GM19438 (cell line): ENCODE measurements at regions not wholly inside any gene's neighbourhood (a gene's known extent, or its start where the extent isn't known, plus 50 kb on each side); places are given as distances from the start of the nearest gene placed in this dataset.

ENCODE experiments used
- ATAC-seq: cut with Tn5 transposase; IDR thresholded peaks from one replicate; pipeline ENCODE4 v1.9.1; 2021; ENCODE audit warnings: low read depth; ENCODE audit not compliant: unreplicated experiment

DNA sequence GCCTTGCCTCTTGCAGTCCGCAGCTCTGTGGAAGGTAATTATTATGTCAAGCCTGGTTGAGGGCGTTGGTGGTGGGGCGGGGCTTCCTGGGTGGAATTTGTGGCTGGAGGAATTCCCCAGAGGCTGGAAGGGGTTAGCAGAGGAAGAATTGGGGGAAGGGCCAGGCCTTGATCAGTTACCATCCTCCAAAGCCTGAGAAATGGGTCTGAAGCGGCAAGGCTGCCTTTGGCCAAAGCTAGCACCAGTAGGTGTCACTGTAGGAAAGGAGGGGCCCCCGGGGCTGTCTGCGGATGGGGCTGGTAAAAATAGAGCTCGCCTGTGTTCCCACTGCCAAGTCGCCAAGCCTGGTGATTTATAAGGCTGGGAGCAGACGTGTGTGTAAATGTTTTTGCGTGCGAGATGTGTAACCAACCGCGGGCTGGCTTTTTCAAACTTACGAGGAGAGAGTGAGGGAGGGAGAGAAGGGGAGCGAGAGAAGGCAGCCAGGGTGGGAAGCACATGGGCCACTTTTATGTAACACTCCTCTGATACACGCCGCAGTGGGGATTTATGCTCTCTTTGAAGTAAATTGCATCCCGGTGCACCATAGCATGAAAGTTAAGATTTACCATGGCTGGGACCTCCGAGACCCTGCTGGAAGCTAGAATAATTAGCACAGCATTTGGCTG lies 367.0 kb downstream of the BCOR start:
- ATAC-seq: no peak

DNA sequence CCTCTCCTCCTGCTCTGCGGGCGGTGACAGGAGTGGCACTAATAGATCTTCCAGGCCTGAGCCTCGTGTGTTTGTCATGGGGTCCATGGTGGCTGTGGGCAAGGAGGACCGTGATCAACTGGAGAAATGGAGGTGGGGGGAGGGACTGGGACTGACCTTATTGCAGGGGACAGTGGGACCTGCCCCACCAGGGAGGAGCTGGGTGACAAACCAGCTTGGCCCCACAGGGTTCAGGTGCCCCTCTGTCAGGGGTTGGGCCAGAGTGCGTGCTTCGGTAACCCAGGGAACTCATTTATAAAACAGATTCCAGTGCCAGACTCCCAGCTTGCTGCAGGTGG lies 366.5 kb downstream of the BCOR start:
- no peak for ATAC-seq

DNA sequence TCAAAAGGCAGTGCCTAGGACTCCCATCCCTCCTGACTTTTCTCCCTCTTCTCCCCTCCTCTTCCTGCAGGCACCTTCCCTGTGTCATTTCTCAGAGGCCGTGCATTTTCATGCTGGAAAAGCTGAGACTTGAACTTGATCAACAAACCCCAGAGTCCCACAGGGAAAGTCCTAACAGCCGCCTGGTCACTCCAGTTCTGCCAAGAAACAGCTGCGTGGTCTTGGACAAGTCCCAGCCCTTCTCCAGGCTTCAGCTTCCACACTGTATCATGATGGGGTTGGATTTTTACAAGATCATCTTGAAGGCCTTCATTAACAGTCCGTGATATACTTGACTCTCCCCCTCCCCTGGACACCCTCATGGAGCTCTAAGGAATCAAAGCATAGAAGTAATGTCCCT lies 366.0 kb downstream of the BCOR start:
- no peak for ATAC-seq

DNA sequence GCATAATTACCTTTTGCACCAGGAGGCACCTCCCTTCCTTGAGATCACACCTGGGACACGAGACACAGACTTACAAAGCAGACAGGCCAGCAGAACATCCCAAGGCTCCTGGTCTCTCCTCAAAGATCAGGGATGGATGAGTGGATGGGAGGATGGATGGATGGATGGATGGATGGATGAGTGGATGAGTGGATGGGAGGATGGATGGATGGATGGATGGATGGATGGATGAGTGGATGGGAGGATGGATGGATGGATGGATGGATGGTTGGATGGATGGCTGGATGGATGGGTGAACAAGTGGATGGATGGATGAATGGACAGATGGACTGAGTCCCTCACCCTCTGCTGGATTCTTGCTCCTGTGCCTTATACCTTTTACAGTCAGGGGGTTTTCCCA lies 364.0 kb downstream of the BCOR start:
- ATAC-seq: no peak

DNA sequence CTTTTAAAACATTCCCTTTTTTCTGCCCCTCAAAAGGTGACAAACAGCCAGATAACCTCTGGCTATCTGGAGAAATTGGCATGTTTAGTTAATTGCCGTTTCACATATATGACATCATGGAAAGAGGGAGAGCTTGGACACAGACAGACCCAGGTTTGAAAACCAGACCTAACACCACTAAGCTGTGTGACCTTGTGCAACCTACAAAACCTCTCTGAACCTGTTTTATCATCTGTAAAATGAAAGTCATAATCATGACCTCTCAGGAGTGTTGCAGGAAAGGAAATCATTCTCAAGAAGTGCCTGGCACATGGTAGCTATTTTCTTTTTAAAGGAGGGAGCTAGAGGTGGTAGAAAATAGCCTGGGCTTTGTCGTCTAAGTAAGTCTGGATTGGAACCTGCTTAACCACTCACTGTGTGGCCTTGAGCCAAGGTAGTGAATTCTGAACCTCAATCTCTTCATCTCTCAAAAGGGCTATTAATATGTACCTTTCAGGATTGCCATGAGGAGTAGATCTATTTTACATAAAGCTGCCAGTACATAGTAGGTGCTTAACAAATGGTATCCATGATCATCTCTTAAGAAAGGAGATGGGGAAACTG lies 363.5 kb downstream of the BCOR start:
- ATAC-seq: no peak

DNA sequence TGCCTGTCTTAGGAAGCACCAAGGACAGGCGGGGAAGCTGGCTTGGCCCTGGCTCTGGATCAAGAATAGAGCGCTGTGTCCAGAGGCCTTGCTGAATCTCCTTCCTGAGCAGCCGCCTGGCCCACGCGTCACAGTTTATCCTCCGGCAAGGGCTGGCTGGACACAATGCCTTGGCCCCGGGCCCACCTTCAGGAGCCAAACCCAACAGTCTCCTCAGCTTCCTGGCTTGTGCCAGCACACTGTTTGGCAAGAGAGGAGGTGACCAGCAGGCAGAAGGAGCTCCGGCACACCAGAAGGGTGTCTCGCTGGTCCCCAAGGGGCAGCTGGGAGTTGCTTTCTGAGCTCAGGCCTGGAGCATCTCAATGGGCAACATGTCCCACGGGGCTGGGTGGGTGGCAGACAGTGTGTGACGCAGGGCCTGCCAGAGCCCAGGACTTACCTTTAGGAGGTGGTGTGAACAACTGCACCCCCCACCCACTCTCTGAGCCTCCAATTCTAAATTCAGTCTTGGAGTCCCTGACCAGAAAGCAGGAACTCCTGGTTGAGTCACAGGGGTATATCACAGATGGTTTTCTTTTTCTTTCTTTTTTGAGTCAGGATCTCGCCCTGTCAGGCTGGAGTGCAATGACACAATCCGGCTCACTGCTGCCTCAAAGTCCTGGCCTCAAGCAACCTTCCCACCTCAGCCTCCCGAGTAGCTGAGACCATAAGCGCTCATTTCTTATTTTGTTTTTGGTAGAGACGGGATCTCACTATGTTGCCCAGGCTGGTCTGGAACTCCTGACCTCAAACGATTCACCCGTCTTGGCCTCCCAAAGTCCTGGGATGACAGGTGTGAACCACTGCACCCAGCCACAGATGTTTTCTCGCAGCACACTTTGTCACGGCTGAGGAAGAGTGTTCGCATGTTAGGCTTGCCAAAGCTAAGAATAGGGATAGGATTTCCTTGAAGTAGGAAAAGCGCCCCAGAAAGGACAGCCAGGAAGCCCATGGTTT lies 361.2 kb downstream of the BCOR start:
- ATAC-seq: no peak

DNA sequence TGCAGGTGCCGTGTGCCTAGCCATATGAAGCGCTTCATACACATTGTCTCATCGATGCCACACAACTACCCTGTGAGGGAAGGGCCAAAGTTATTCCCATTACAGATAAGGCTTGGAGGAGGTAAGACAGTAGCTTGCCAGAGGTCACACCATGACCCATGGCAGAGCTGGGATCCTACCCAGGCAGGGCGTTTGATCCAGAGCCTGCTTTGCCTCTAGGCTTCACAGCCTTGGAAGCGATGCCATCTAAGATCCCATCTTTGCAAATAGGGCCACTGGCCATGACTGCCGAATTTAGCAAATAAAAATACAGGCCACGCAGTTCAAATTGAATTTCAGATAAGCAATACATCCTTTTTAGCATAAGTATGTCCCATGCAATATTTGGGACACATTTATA lies 358.2 kb downstream of the BCOR start:
- ATAC-seq: no peak

DNA sequence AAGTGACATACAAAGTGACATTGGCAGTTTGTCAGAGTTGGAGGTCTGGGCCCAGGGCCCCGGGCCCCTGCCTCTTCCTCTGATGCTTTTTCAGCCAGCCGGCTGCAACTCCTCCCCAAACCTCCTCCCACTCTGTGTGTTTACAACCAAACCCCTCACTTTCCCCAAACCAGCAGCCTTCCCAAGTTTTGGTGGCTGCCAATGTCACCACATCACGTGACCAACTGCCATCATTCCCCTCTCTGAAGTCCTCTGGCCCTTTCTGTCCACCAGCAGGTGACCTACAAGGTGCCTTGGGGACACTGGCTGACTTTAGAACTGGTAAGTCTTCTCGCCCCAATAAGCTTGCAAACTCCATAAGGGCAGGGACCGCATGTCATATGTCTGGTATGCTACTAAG lies 357.7 kb downstream of the BCOR start:
- ATAC-seq: no peak

DNA sequence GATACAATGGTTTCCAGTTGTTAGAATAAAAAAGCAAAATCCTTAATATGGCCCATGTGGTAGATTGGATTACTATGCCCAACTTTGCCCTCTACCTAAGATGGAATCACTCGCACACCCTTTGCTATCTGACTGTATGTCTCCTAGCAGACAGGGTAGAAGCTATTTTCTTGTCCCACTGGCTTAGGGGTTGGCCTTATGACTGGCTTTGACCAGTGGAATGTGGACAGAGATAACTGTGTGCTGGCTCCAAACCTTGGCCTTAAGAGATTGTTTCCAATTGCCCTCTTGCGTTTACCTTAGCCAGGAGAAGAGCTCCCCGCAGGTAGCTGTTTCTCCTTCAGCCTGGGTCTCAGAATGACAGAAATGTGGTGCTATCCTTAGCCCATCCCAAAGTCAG lies 355.9 kb downstream of the BCOR start:
- no peak for ATAC-seq

DNA sequence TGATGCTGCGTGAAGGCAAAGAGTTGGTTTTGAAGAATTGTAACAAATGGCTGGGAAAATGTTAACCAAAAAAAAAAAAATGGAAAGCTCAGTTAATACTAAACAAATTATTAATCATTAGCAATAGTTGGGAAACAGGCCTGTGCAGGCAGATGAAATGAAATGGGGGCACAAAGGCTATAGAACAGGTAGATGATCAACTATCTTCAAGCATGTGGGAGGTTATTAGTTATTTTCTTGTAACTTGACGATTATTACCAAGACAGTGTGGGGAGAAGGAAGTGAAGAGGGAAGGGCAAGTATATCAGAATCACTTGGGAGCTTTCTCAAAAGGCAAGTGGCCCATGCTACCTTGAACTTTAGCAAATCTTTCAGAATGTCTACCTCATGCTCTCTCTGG lies 351.9 kb downstream of the BCOR start:
- no peak for ATAC-seq

DNA sequence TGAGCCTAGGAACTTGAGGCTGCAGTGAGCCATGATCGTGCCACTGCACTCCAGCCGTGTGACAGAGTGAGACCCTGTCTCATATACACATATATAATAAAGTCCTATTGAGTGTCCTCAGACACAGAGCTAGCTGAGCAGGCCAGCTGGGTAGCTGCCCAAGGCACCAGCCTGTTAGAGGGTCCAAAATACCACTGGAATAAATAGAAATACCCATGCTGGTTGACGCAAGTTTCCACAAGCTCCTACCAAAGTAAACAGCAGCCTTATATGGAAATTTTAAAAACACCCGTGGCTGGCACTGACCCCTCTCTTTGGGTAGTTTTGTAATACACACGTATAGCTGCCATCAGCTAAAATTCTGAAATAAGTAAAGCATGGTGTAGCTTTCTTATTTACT lies 348.6 kb downstream of the BCOR start:
- no peak for ATAC-seq

DNA sequence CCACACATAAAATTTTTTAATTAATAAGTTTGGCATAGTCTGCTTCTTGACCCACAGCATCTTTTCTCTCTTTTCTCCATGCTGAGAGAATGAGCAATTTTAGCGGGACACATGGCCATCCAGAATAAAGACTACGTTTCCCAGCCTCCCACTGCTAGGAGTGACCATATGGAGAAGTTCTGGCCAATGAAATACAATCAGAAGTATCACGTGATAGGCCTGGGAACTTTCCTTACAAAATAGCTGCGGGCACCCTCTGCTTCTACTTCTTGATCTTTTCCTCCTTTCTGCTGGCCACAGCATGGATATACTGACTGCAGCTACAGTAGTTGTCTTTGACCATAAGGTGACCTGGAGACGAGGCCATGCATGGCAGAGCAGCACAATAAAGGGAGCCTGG lies 348.0 kb downstream of the BCOR start:
- no peak for ATAC-seq

DNA sequence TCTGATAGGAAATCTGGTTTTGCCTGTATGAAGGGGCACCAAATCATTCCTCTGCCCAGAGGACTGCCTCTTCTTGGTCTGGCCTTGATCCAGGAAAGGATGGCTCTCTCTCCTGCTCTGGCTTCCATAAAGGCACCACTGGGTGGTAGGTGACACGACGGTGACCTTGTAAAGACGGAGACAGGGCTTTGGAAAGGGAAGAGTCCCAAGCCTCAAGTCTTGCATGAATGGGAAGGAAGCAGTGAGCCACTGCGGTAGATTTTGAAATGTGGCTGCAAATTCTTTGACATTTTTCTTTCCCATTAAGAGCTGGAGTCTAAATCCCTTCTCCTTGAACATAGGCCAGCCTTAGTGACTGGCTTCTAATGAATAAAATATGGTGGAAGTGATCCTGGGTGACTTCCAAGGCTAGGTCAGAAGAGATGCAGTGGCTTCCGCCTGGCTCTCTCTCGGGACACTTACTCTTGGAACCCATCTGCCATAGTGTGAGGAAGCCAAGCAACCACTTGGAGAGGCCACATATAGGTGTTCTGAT lies 347.4 kb downstream of the BCOR start:
- ATAC-seq: no peak

DNA sequence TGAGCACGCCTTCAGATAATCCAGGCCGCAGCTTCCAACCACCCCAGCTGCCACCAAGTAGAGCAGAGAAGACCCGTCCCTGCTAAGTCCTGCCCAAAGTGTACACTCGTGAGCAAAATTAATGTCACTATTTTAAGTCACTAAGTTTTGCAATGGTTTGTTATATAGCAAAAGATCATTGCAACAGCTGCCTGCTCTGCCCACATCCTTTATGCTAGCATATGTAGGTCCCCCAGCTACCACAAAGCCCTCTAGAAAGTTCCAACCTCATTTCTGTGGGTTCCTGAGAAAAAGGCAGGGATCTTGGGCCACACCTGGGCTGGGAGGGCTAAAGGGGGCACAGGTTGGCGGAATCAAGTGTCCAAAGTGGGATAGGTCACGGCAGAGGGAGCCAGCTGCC lies 346.9 kb downstream of the BCOR start:
- ATAC-seq: no peak

DNA sequence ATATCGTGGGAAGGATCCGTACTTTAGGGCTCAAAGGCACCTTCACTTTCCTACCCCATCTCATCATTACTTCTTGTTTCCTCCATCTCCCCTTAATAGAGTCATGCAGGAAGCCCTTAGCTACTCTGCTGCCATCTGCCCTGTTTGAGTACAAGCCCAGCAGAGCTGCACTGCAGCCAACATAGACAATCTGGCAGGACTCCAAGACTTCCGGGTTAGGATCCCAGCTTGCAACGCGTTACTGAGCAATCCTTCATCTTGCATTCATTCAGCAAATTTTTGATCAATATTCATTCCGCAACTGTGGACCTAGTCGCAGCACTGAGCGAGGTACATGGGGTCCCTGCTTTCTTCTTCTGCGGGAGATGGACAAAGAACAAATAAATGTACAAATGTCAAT lies 344.9 kb downstream of the BCOR start:
- no peak for ATAC-seq

DNA sequence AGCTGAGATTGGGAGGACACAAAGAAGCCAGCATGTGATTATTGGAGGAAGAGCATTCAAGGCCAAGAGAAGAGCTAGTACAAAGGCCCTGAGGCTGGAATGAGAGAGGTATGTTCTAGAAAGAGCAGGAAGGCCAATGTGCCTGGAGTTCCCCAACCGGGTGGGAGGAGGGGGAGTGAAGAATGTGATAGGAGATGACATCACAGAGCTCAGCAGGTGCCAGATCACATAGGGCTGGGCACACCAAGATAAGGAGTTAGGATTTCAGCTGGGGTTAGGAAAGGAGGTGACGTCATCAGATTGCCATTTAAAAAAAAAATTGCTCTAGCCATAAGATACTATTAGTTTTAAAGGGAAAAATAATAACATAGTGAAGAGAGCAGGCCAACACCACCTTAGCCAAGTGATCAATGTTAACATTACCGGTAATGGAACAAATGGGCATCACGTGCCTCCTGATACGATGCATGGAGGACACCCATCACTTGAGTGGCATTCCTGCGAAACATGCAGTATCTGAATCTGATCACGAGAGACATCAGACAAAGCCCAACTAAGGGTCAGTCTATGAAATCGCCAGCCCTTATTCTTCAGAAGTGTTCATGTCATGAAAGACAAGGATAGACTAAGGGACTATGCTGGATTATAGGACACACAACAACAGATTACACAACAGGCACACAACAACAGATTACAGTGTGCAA lies 344.3 kb downstream of the BCOR start:
- ATAC-seq: no peak

DNA sequence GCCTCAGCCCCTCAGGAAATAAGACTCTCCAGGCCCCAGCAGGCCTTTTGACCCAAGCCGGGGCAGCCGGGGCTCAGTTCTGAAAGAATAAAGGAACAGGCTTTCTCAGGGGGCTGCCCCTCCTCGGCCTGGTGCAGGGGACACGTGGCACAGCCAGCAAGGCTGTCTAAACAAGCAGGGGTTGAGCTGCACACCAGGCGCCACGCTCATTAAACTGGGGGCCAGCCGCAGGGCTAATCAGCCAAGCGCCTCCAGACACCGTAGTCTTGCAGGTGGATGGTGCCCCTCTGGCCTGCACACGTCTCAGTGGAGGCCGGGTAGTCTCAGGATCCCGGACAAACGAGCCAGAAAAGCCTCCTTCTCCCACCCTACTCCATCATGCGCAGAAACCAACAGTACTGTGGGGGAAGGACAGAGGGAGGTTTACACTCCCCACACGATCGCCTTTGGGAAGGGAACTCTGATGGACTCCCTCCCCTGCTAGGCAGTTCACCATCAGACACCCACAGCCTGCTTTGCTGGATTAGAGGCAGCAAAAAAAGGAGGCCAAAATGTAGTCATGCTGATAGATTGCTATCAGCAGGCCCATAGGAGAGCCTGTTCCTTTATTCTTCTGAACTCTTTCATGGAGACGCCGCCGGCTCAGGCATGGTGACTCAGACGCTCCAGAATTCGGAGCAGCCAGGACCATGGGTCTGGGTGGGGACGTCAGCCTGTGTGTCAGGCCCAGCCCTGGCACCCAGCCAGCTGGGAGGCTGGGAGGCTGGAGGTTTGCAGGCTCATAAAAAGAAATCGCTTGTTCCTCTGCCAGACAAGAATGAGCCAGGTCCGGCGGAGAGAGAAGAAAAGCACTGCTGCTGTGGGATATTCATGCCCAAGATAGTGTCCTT lies 342.4 kb downstream of the BCOR start:
- no peak for ATAC-seq

DNA sequence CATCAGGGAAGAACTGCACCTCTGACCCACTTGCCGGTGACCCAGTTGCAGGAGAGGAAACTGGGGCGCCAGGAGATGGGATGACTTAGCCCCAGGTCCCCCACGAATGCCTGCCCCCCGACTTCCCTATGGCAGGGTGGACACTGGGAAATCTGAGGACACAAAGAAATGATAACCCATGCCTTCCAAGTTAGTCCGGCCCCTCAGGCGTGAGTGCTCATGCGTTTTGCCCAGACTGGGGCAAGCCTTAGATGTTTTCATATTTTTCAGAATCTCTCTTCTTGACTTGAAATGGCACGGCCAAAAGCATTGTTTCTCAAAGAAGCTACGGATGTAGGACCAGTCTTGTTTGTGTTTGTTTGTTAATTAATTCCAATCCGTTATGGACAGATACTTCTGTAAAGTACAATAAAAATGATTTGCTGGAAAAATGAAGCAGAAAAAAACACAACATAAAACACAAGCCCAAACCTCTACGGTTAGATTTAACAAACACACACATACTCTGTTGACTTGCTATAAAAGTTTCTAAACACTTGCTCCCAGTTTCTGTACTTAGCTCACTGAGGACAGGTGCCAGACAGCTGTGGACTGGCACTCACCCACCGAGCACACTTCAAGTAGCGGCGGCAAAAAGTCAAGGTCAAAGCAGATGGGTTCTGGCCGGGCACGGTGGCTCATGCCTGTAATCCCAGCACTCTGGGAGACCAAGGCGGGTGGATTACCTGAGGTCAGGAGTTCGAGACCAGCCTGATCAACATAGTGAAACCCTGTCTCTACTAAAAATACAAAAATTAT lies 341.5 kb downstream of the BCOR start:
- ATAC-seq: no peak

DNA sequence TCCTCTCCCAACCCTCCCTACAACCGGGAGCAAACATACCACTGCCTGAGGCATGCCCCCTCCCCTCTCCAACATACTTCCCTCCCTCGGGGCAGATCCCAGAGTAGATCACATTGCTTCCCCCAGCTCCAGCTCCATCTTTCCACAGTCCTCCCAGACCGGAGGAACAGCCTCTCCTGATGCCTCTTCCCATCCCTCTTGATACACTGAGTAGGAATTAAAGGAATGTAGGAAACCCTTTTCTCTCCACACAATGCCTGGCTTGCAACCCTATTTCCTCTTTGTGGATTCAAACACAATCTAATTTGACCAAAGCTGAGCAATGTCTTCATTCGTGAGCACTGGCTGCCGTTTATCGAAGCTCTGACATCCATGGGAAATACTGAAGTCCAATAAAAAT lies 339.8 kb downstream of the BCOR start:
- ATAC-seq: no peak
